K562 (cell line): ENCODE measurements at regions not wholly inside any gene's neighbourhood (a gene's known extent, or its start where the extent isn't known, plus 50 kb on each side); places are given as distances from the start of the nearest gene placed in this dataset.
A peak's percentile ranks its signal among the peaks of the same experiment; 100 is the strongest.

ENCODE experiments used
- AFF4 ChIP-seq: sonication (generic); formaldehyde crosslinking; IDR thresholded peaks from 2 replicates; pipeline ENCODE4 v1.8.0; 2023; ENCODE audit warnings: mild to moderate bottlenecking, missing genetic modification reagents
- C11orf30 ChIP-seq: fragments of 450-650 bp; IDR thresholded peaks from 2 replicates; pipeline ENCODE4 v1.6.1; 2016; ENCODE audit warnings: low read depth, mild to moderate bottlenecking
- CBFA2T2 ChIP-seq: fragments of 450-650 bp; conservative IDR thresholded peaks from 2 replicates; pipeline ENCODE4 v1.6.1; 2017; ENCODE audit warnings: mild to moderate bottlenecking
- CBX8 ChIP-seq: fragments of 200-600 bp; sonication (generic); IDR thresholded peaks from 2 replicates; pipeline ENCODE4 v1.6.1; 2012; ENCODE audit warnings: borderline replicate concordance, mixed run types, low read depth, mild to moderate bottlenecking, moderate library complexity, mixed read lengths, low read length, control low read depth, inconsistent platforms; ENCODE audit not compliant: poor library complexity, severe bottlenecking; ENCODE audit errors: extremely low read depth
- FOXJ2 ChIP-seq: fragments of 200-800 bp; sonication (Bioruptor generic); IDR thresholded peaks from 2 replicates; pipeline ENCODE4 v1.6.1; 2016; ENCODE audit warnings: missing genetic modification characterization, missing compliant biosample characterization
- FUS ChIP-seq: fragments of 200-400 bp; formaldehyde crosslinking; optimal IDR thresholded peaks from 2 replicates; pipeline ENCODE3; 2017; ENCODE audit warnings: low read depth, low read length
- HDAC3 ChIP-seq: fragments of 450-650 bp; IDR thresholded peaks from 2 replicates; pipeline ENCODE4 v1.6.1; 2018; ENCODE audit warnings: borderline replicate concordance, mild to moderate bottlenecking, moderate library complexity; ENCODE audit not compliant: partially characterized antibody
- HOXB6 ChIP-seq: fragments of 250-450 bp; sonication (Bioruptor Pico); IDR thresholded peaks from 2 replicates; pipeline ENCODE4 v1.5.1; 2022; ENCODE audit warnings: mild to moderate bottlenecking, borderline replicate concordance
- MECOM ChIP-seq: fragments of 250-450 bp; sonication (Bioruptor Pico); IDR thresholded peaks from 2 replicates; pipeline ENCODE4 v1.8.0; 2022; ENCODE audit warnings: inconsistent platforms
- NR1H2 ChIP-seq: sonication (generic); formaldehyde crosslinking; IDR thresholded peaks from 2 replicates; pipeline ENCODE4 v1.4.0; 2020; ENCODE audit warnings: mild to moderate bottlenecking, missing genetic modification reagents
- PML ChIP-seq: IDR thresholded peaks from 2 replicates; pipeline ENCODE4 v1.6.1; 2012; ENCODE audit warnings: low read length, inconsistent platforms
- PYGO2 ChIP-seq: fragments of 450-650 bp; IDR thresholded peaks from 2 replicates; pipeline ENCODE4 v1.6.1; 2016; ENCODE audit warnings: mild to moderate bottlenecking, missing genetic modification characterization, moderate library complexity, missing compliant biosample characterization
- RB1 ChIP-seq: fragments of 450-650 bp; IDR thresholded peaks from 2 replicates; pipeline ENCODE4 v1.6.1; 2017; ENCODE audit warnings: low read depth, mild to moderate bottlenecking
- SIN3A ChIP-seq, 2 experiments: fragments of 150-350 bp in 1 of 2; IDR thresholded peaks; 2 replicates each; pipeline ENCODE4 v1.6.1; 2011 to 2016; ENCODE audit warnings: borderline replicate concordance in 2 of 2, low read depth in 2 of 2, low read length in 2 of 2, mild to moderate bottlenecking in 2 of 2, moderate library complexity in 2 of 2; ENCODE audit not compliant: control insufficient read depth in 1 of 2
- SMARCA5 ChIP-seq: fragments of 450-650 bp; IDR thresholded peaks from 2 replicates; pipeline ENCODE4 v1.6.1; 2016
- SRSF3 ChIP-seq: fragments of 200-400 bp; formaldehyde crosslinking; IDR thresholded peaks from 2 replicates; pipeline ENCODE4 v1.6.1; 2016; ENCODE audit warnings: mild to moderate bottlenecking, low read length, moderate library complexity; ENCODE audit not compliant: insufficient read depth
- TFAM ChIP-seq: fragments of 250-450 bp; sonication (Bioruptor Pico); conservative IDR thresholded peaks from 2 replicates; pipeline ENCODE4 v1.5.0; 2021; ENCODE audit warnings: mild to moderate bottlenecking, moderate library complexity
- ZNF354B ChIP-seq: fragments of 250-450 bp; sonication (Bioruptor Pico); IDR thresholded peaks from 2 replicates; pipeline ENCODE4 v1.4.0; 2020
- ZSCAN29 ChIP-seq: fragments of 450-650 bp; IDR thresholded peaks from 2 replicates; pipeline ENCODE4 v1.6.1; 2017
- TF ChIP-seq, protein P1 (sequence below): fragments of 250-450 bp; sonication (Bioruptor Pico); IDR thresholded peaks from 2 replicates; pipeline ENCODE4 v1.4.0; 2020; ENCODE audit warnings: mild to moderate bottlenecking, moderate library complexity, borderline replicate concordance
- TF ChIP-seq, protein P2 (sequence below): sonication (generic); formaldehyde crosslinking; IDR thresholded peaks from 2 replicates; pipeline ENCODE4 v1.8.0; 2022; ENCODE audit warnings: missing genetic modification reagents, mild to moderate bottlenecking, borderline replicate concordance

GRCh38 chr4:169934794-169935429, 91.3 kb downstream of the MFAP3L start (continued):
- TF ChIP-seq ZNF354B (CRISPR knock-in tag), result no peak
- TF ChIP-seq, protein P1, sequence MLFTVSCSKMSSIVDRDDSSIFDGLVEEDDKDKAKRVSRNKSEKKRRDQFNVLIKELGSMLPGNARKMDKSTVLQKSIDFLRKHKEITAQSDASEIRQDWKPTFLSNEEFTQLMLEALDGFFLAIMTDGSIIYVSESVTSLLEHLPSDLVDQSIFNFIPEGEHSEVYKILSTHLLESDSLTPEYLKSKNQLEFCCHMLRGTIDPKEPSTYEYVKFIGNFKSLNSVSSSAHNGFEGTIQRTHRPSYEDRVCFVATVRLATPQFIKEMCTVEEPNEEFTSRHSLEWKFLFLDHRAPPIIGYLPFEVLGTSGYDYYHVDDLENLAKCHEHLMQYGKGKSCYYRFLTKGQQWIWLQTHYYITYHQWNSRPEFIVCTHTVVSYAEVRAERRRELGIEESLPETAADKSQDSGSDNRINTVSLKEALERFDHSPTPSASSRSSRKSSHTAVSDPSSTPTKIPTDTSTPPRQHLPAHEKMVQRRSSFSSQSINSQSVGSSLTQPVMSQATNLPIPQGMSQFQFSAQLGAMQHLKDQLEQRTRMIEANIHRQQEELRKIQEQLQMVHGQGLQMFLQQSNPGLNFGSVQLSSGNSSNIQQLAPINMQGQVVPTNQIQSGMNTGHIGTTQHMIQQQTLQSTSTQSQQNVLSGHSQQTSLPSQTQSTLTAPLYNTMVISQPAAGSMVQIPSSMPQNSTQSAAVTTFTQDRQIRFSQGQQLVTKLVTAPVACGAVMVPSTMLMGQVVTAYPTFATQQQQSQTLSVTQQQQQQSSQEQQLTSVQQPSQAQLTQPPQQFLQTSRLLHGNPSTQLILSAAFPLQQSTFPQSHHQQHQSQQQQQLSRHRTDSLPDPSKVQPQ, result no peak
- TF ChIP-seq PML, result peak; percentile 45; the same call in 1 of the 2 replicates
- TF ChIP-seq C11orf30, result no peak
- no peak for TF ChIP-seq SIN3A (IDR thresholded peaks at IDR 0.05; ENCODE audit: borderline replicate concordance in 2 of 2, control insufficient read depth in 1 of 2, low read depth in 2 of 2, low read length in 2 of 2)
- peak; percentile 67; the same call in 1 of the 2 replicates for TF ChIP-seq MECOM (CRISPR knock-in tag)
- no peak for TF ChIP-seq FUS
- no peak for TF ChIP-seq CBX8
- TF ChIP-seq, protein P2, sequence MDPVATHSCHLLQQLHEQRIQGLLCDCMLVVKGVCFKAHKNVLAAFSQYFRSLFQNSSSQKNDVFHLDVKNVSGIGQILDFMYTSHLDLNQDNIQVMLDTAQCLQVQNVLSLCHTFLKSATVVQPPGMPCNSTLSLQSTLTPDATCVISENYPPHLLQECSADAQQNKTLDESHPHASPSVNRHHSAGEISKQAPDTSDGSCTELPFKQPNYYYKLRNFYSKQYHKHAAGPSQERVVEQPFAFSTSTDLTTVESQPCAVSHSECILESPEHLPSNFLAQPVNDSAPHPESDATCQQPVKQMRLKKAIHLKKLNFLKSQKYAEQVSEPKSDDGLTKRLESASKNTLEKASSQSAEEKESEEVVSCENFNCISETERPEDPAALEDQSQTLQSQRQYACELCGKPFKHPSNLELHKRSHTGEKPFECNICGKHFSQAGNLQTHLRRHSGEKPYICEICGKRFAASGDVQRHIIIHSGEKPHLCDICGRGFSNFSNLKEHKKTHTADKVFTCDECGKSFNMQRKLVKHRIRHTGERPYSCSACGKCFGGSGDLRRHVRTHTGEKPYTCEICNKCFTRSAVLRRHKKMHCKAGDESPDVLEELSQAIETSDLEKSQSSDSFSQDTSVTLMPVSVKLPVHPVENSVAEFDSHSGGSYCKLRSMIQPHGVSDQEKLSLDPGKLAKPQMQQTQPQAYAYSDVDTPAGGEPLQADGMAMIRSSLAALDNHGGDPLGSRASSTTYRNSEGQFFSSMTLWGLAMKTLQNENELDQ (CRISPR knock-in tag), result no peak
- TF ChIP-seq CBFA2T2, result peak; percentile 78
- no peak for TF ChIP-seq HOXB6 (CRISPR knock-in tag)
- TF ChIP-seq RB1, result no peak
- no peak for TF ChIP-seq AFF4 (CRISPR knock-in tag)
- no peak for TF ChIP-seq TFAM
- no peak for TF ChIP-seq FOXJ2 (tag)
- no peak for TF ChIP-seq PYGO2 (tag)
- no peak for TF ChIP-seq ZSCAN29
- no peak for TF ChIP-seq HDAC3
- no peak for TF ChIP-seq NR1H2
- TF ChIP-seq SMARCA5, result no peak
- no peak for TF ChIP-seq SRSF3
